ENCODE measurements at regions not wholly inside any gene's neighbourhood (a gene's known extent, or its start where the extent isn't known, plus 50 kb on each side); places are given as distances from the start of the nearest gene placed in this dataset.

GRCh38 chr5:117837786-117838185 is 1150.6 kb downstream of the DTWD2 start:
- Histone ChIP-seq H3K27ac (no peak overlapping the region), H3K9me3 (no peaks in the 10 kb centered on the region), H3K4me1 (replicated peaks) (no peaks in the 10 kb centered on the region), H3K4me3 (no peak overlapping the region), H3K36me3 (no peaks in the 10 kb centered on the region), H3K27me3 (replicated peaks; ENCODE audit: insufficient read depth) (no peaks in the 10 kb centered on the region)
- intact Hi-C loops (cut with DNase I): no loop called here
- 86% methylated on average over 4 of the region's 4 CpGs for WGBS
- DNase-seq (ENCODE audit: low spot score): no peak
- no peak for TF ChIP-seq POLR2A (IDR thresholded peaks at IDR 0.05)
- TF ChIP-seq CTCF (IDR thresholded peaks at IDR 0.05): no peak
- no peak for TF ChIP-seq POLR2AphosphoS5 (IDR thresholded peaks at IDR 0.05)

- H3K36me3 ChIP-seq: no peaks in the 10 kb centered on the region
- peak; percentile 24 for DNase-seq (ENCODE audit: low spot score)
- H3K27ac ChIP-seq: no peak overlapping the region
- intact Hi-C loops (cut with DNase I): no loop called here
- 62% methylated on average over 4 of the region's 4 CpGs for WGBS
- no peak overlapping the region for H3K4me3 ChIP-seq
- no peaks in the 10 kb centered on the region for H3K27me3 ChIP-seq (replicated peaks; ENCODE audit: insufficient read depth)
- TF ChIP-seq CTCF (IDR thresholded peaks at IDR 0.05) (no peak), POLR2AphosphoS5 (IDR thresholded peaks at IDR 0.05) (no peak), POLR2A (IDR thresholded peaks at IDR 0.05) (no peak)
- no peaks in the 10 kb centered on the region for H3K4me1 ChIP-seq (replicated peaks)
- H3K9me3 ChIP-seq: no peaks in the 10 kb centered on the region
Measured at GRCh38 chr5:117833691-117834090, 1154.7 kb downstream of the DTWD2 start.

GRCh38 chr5:117829646-117830045 is 1158.7 kb downstream of the DTWD2 start:
- no peaks in the 10 kb centered on the region for H3K27me3 ChIP-seq (replicated peaks; ENCODE audit: insufficient read depth)
- H3K4me3 ChIP-seq: no peak overlapping the region
- H3K9me3 ChIP-seq: no peaks in the 10 kb centered on the region
- 89% methylated on average over 3 of the region's 3 CpGs for WGBS
- DNase-seq (ENCODE audit: low spot score): no peak
- H3K36me3 ChIP-seq: no peaks in the 10 kb centered on the region
- H3K4me1 ChIP-seq (replicated peaks): no peaks in the 10 kb centered on the region
- intact Hi-C loops (cut with DNase I): no loop called here
- H3K27ac ChIP-seq: no peak overlapping the region
- TF ChIP-seq POLR2A (IDR thresholded peaks at IDR 0.05) (no peak), POLR2AphosphoS5 (IDR thresholded peaks at IDR 0.05) (no peak), CTCF (IDR thresholded peaks at IDR 0.05) (no peak)

GRCh38 chr5:117813850-117814249 is 1174.5 kb downstream of the DTWD2 start:
- intact Hi-C loops (cut with DNase I): no loop called here
- Histone ChIP-seq H3K4me1 (replicated peaks) (no peaks in the 10 kb centered on the region), H3K9me3 (no peaks in the 10 kb centered on the region), H3K27ac (no peak overlapping the region), H3K27me3 (replicated peaks; ENCODE audit: insufficient read depth) (no peaks in the 10 kb centered on the region), H3K36me3 (no peaks in the 10 kb centered on the region), H3K4me3 (no peak overlapping the region)
- WGBS: 94% methylated on average over 2 of the region's 2 CpGs
- no peak for TF ChIP-seq POLR2A (IDR thresholded peaks at IDR 0.05)
- no peak for TF ChIP-seq CTCF (IDR thresholded peaks at IDR 0.05)
- TF ChIP-seq POLR2AphosphoS5 (IDR thresholded peaks at IDR 0.05): no peak
- no peak for DNase-seq (ENCODE audit: low spot score)

- 100% methylated on average over 1 of the region's 1 CpG for WGBS
- intact Hi-C loops (cut with DNase I): no loop called here
Measured at GRCh38 chr5:117812861-117813260, 1175.5 kb downstream of the DTWD2 start.

More at GRCh38 chr5:117812861-117813260, 1175.5 kb downstream of the DTWD2 start:
- no peaks in the 10 kb centered on the region for H3K4me1 ChIP-seq (replicated peaks)
- no peaks in the 10 kb centered on the region for H3K9me3 ChIP-seq
- H3K27ac ChIP-seq: no peak overlapping the region
- TF ChIP-seq CTCF (IDR thresholded peaks at IDR 0.05): no peak
- TF ChIP-seq POLR2A (IDR thresholded peaks at IDR 0.05): no peak
- H3K27me3 ChIP-seq (replicated peaks; ENCODE audit: insufficient read depth): no peaks in the 10 kb centered on the region
- no peak for DNase-seq (ENCODE audit: low spot score)
- no peak overlapping the region for H3K4me3 ChIP-seq
- H3K36me3 ChIP-seq: no peaks in the 10 kb centered on the region
